ENCODE measurements at regions not wholly inside any gene's neighbourhood (a gene's known extent, or its start where the extent isn't known, plus 50 kb on each side); places are given as distances from the start of the nearest gene placed in this dataset.

DNA sequence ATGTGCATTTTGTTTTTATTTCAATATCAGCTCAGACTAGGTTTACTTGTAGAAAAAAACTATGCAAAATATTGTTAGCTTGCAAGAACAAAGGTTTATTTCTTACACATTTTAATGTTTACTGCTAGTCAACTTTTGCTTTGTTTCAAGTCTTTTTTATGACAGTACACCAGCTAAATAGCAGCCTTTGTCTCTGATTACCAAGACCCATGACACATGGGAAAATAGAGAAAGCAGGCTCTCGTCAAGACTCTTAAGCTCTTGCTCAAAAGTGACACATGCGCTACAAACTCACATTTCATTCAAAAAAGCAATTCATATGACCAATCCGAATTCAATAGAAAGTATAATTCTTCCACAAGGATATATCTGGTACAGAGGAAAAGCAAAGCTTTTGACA, 642.3 kb upstream of the SLITRK1 start:
- TF ChIP-seq JUNB (IDR thresholded peaks at IDR 0.05) (no peak), SREBF1 (IDR thresholded peaks at IDR 0.05; ENCODE audit: low read length) (no peak), POLR2A (IDR thresholded peaks at IDR 0.05; ENCODE audit: low read depth, low read length) (no peak), RFX5 (IDR thresholded peaks at IDR 0.05; ENCODE audit: low read depth, low read length) (no peak), RAD51 (IDR thresholded peaks at IDR 0.05) (no peak), ATF7 (IDR thresholded peaks at IDR 0.05; ENCODE audit: low read depth) (no peak), HDAC2 (IDR thresholded peaks at IDR 0.05) (no peak), SPI1 (IDR thresholded peaks at IDR 0.05; ENCODE audit: borderline replicate concordance, insufficient read depth, low read depth, low read length) (no peak), TCF12 (IDR thresholded peaks at IDR 0.05; ENCODE audit: low read depth, low read length) (no peak)
- TF ChIP-seq, protein P1, sequence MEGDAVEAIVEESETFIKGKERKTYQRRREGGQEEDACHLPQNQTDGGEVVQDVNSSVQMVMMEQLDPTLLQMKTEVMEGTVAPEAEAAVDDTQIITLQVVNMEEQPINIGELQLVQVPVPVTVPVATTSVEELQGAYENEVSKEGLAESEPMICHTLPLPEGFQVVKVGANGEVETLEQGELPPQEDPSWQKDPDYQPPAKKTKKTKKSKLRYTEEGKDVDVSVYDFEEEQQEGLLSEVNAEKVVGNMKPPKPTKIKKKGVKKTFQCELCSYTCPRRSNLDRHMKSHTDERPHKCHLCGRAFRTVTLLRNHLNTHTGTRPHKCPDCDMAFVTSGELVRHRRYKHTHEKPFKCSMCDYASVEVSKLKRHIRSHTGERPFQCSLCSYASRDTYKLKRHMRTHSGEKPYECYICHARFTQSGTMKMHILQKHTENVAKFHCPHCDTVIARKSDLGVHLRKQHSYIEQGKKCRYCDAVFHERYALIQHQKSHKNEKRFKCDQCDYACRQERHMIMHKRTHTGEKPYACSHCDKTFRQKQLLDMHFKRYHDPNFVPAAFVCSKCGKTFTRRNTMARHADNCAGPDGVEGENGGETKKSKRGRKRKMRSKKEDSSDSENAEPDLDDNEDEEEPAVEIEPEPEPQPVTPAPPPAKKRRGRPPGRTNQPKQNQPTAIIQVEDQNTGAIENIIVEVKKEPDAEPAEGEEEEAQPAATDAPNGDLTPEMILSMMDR (IDR thresholded peaks at IDR 0.05 in 2 of 3, conservative IDR thresholded peaks at IDR 0.05 in 1 of 3; ENCODE audit: control insufficient read depth in 2 of 3, extremely low read depth in 1 of 3, insufficient read depth in 1 of 3, low read depth in 3 of 3, low read length in 3 of 3), result no peak
